ENCODE measurements at regions not wholly inside any gene's neighbourhood (a gene's known extent, or its start where the extent isn't known, plus 50 kb on each side); places are given as distances from the start of the nearest gene placed in this dataset.

DNA sequence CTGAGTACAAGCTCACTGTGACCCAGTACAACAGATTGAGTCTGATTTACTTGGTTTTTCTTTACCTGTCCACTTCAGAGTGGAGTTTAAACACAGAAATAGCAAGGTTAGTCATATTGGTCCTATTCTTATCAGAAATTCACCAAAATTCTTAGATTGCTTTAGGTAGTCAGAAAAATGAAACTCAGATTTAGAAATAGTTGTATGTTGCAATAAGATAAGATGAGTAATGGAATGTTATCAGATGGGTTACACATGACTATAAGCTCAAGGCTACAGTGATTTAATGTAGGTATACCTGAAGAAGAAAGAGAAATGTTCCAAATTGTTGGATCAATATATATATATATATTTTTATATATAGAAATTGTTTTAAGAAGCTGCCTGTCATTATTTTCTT, 524.1 kb downstream of the LRFN5 start:
- TF ChIP-seq, protein P1, sequence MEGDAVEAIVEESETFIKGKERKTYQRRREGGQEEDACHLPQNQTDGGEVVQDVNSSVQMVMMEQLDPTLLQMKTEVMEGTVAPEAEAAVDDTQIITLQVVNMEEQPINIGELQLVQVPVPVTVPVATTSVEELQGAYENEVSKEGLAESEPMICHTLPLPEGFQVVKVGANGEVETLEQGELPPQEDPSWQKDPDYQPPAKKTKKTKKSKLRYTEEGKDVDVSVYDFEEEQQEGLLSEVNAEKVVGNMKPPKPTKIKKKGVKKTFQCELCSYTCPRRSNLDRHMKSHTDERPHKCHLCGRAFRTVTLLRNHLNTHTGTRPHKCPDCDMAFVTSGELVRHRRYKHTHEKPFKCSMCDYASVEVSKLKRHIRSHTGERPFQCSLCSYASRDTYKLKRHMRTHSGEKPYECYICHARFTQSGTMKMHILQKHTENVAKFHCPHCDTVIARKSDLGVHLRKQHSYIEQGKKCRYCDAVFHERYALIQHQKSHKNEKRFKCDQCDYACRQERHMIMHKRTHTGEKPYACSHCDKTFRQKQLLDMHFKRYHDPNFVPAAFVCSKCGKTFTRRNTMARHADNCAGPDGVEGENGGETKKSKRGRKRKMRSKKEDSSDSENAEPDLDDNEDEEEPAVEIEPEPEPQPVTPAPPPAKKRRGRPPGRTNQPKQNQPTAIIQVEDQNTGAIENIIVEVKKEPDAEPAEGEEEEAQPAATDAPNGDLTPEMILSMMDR (IDR thresholded peaks at IDR 0.05): no peak
- no peak for TF ChIP-seq EZH2 (IDR thresholded peaks at IDR 0.05; ENCODE audit: borderline replicate concordance, insufficient read depth, low read depth, low read length, poor library complexity, severe bottlenecking)

Data from B cell (primary cell).